SU-DHL-6 (cell line): ENCODE measurements at regions not wholly inside any gene's neighbourhood (a gene's known extent, or its start where the extent isn't known, plus 50 kb on each side); places are given as distances from the start of the nearest gene placed in this dataset.

Source experiments
- H2AFZ ChIP-seq: fragments of 200-600 bp; sonication (generic); 2 replicates; pipeline ENCODE4 v1.6.1; 2014; ENCODE audit warnings: low read depth, mild to moderate bottlenecking, moderate library complexity, mixed read lengths, antibody characterized with exemption, low read length; ENCODE audit not compliant: severe bottlenecking
- H3F3A ChIP-seq: fragments of 200-600 bp; shearing (Covaris generic); 2 replicates; pipeline ENCODE4 v1.6.0; 2016; ENCODE audit warnings: antibody characterized with exemption, mild to moderate bottlenecking; ENCODE audit not compliant: insufficient read depth
- H3K27ac ChIP-seq: fragments of 200-600 bp; sonication (generic); 2 replicates; pipeline ENCODE4 v1.5.1; 2016; ENCODE audit warnings: low read depth, mild to moderate bottlenecking, low read length, moderate library complexity, mixed read lengths
- H3K27me3 ChIP-seq: fragments of 200-600 bp; sonication (generic), shearing (Covaris generic); 2 replicates; pipeline ENCODE4 v1.6.0; 2014; ENCODE audit warnings: mild to moderate bottlenecking, low read length
- H3K36me3 ChIP-seq: fragments of 200-600 bp; sonication (generic); 2 replicates; pipeline ENCODE4 v1.6.1; 2014; ENCODE audit warnings: mild to moderate bottlenecking, low read length, mixed read lengths
- H3K4me2 ChIP-seq: fragments of 300-600, 200-600 bp; shearing (Covaris generic), sonication (generic); 2 replicates; pipeline ENCODE4 v1.6.0; 2014; ENCODE audit warnings: low read length, low read depth, mild to moderate bottlenecking; ENCODE audit not compliant: poor library complexity, severe bottlenecking
- H3K4me3 ChIP-seq: fragments of 200-600 bp; sonication (generic); 2 replicates; pipeline ENCODE4 v1.5.1; 2014; ENCODE audit warnings: antibody characterized with exemption, low read length, mild to moderate bottlenecking, mixed read lengths; ENCODE audit not compliant: insufficient read depth, poor library complexity, severe bottlenecking
- H3K79me2 ChIP-seq: fragments of 200-600 bp; sonication (generic); 2 replicates; pipeline ENCODE4 v1.6.1; 2014; ENCODE audit warnings: mild to moderate bottlenecking, low read length, moderate library complexity; ENCODE audit not compliant: insufficient read depth
- H3K9ac ChIP-seq: fragments of 200-600 bp; sonication (generic); 2 replicates; pipeline ENCODE4 v1.7.0; 2014; ENCODE audit warnings: mild to moderate bottlenecking, low read length
- H3K9me2 ChIP-seq: fragments of 200-600 bp; sonication (generic); replicated peaks from 2 replicates; pipeline ENCODE4 v1.6.1; 2014; ENCODE audit warnings: low read length; ENCODE audit not compliant: insufficient read depth
- H3K9me3 ChIP-seq: fragments of 200-600 bp; sonication (generic); 2 replicates; pipeline ENCODE4 v1.6.1; 2014; ENCODE audit warnings: low read length, mixed read lengths; ENCODE audit not compliant: insufficient read depth
- H4K20me1 ChIP-seq: fragments of 200-600 bp; sonication (generic); 2 replicates; pipeline ENCODE4 v1.6.1; 2014; ENCODE audit warnings: low read depth, mild to moderate bottlenecking, antibody characterized with exemption, low read length, moderate library complexity, mixed read lengths
- CTCF ChIP-seq: fragments of 200-600 bp; sonication (generic); IDR thresholded peaks from one replicate; pipeline ENCODE4 v1.5.1; 2017; ENCODE audit warnings: antibody characterized with exemption, mild to moderate bottlenecking, low read length, moderate library complexity; ENCODE audit not compliant: insufficient read depth, poor library complexity, severe bottlenecking
- EZH2phosphoT487 ChIP-seq: fragments of 200-600 bp; sonication (generic), shearing (Covaris generic); conservative IDR thresholded peaks from 2 replicates; pipeline ENCODE4 v1.6.1; 2018; ENCODE audit warnings: mild to moderate bottlenecking, antibody characterized with exemption, low read length, moderate library complexity, mixed read lengths

GRCh38 chr15:69931156-69931555 lies 166.6 kb downstream of the TLE3 start:
- Histone ChIP-seq H3K9me2 (no peaks in the 10 kb centered on the region), H3K79me2 (no peaks in the 10 kb centered on the region), H4K20me1 (no peaks in the 10 kb centered on the region), H3K36me3 (no peaks in the 10 kb centered on the region), H3K27me3 (no peaks in the 10 kb centered on the region), H3K4me2 (no peak overlapping the region), H2AFZ (no peak overlapping the region), H3K27ac (no peak overlapping the region), H3K9me3 (no peaks in the 10 kb centered on the region; the same call in 1 of the 2 replicates), H3K4me3 (no peak overlapping the region), H3F3A (no peaks in the 10 kb centered on the region), H3K9ac (no peak overlapping the region)
- TF ChIP-seq CTCF (no peak), EZH2phosphoT487 (no peak)

GRCh38 chr15:69934607-69935006 lies 163.1 kb downstream of the TLE3 start:
- Histone ChIP-seq H3K4me3 (no peak overlapping the region), H3K27ac (no peak overlapping the region), H3K9me3 (no peaks in the 10 kb centered on the region), H3K36me3 (no peaks in the 10 kb centered on the region), H4K20me1 (no peaks in the 10 kb centered on the region), H3K27me3 (no peaks in the 10 kb centered on the region), H3K9me2 (no peaks in the 10 kb centered on the region), H3K4me2 (no peak overlapping the region), H3K79me2 (no peaks in the 10 kb centered on the region), H2AFZ (no peak overlapping the region), H3F3A (no peaks in the 10 kb centered on the region), H3K9ac (no peak overlapping the region)
- no peak for TF ChIP-seq CTCF
- no peak for TF ChIP-seq EZH2phosphoT487

GRCh38 chr15:69939513-69940440 lies 157.9 kb downstream of the TLE3 start:
- H3K36me3 ChIP-seq = no peaks in the 10 kb centered on the region
- no peaks in the 10 kb centered on the region for H4K20me1 ChIP-seq
- no peak overlapping the region for H3K9ac ChIP-seq
- no peak overlapping the region for H3K4me3 ChIP-seq
- H2AFZ ChIP-seq = no peak overlapping the region
- no peaks in the 10 kb centered on the region for H3K9me3 ChIP-seq
- H3K27ac ChIP-seq = no peak overlapping the region
- no peak overlapping the region for H3K4me2 ChIP-seq
- H3K79me2 ChIP-seq = no peaks in the 10 kb centered on the region
- H3K27me3 ChIP-seq = no peaks in the 10 kb centered on the region
- no peaks in the 10 kb centered on the region for H3F3A ChIP-seq
- TF ChIP-seq EZH2phosphoT487 (no peak), CTCF (no peak)
- no peaks in the 10 kb centered on the region for H3K9me2 ChIP-seq
